ENCODE measurements at regions not wholly inside any gene's neighbourhood (a gene's known extent, or its start where the extent isn't known, plus 50 kb on each side); places are given as distances from the start of the nearest gene placed in this dataset.

DNA sequence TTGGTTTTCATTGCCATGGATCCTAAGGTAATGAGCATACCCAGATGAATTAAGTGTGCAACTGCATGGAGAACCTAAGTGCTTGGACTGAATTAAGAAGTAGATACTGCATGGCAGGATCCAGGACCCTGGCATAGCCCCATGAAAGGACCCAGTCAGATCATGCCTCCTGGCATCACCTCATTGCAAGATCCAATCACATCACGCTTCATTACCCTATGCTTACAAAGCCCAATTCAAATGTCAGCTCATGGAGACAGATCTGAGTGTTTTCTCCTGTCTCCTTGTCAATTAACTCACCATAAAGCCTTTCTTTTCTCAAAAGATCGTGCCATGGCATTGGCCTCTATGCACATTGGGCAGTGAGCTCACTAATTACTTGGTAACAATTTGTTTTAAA, 519.8 kb upstream of the ZNF804A start:
- Histone ChIP-seq H3K36me3 (ENCODE audit: control insufficient read depth in 3 of 3, insufficient read depth in 3 of 3, low read length in 3 of 3) (no peaks in the 10 kb centered on the region), H3K27me3 (ENCODE audit: control insufficient read depth in 3 of 3, insufficient read depth in 3 of 3, low read length in 3 of 3) (no peaks in the 10 kb centered on the region), H3K27ac (ENCODE audit: low read depth, low read length) (no peak overlapping the region), H3K4me3 (ENCODE audit: low read length in 3 of 3) (no peak overlapping the region), H3K9ac (ENCODE audit: low read depth in 1 of 3, low read length in 3 of 3) (no peak overlapping the region), H3K4me1 (ENCODE audit: control insufficient read depth in 3 of 3, insufficient read depth in 3 of 3, low read length in 3 of 3) (no peaks in the 10 kb centered on the region), H3K9me3 (ENCODE audit: control insufficient read depth in 3 of 3, low read length in 3 of 3) (no peaks in the 10 kb centered on the region)

DNA sequence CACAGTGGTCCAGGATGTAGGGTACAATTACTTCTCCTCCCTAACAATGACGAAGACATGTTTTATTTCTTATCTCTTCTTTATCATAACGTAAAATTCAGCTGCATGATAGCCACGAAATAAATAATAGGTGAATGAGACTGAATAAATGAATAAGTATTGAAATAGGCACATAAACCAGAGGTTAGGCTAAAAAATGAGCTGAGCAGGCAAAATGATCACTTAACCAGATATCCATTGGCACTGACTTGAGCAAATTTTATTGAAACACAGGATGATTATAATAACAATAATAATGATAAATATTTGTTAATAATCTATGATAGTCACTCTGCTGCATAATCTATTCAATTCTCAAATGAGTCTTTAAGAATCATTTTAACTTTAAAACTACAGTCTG, 506.9 kb upstream of the ZNF804A start:
- peaks cover 0 to 1% (median 0%) of the 10 kb centered on the region in 3 donors for H3K9me3 ChIP-seq (ENCODE audit: control insufficient read depth in 3 of 3, low read length in 3 of 3)
- no peaks in the 10 kb centered on the region for H3K36me3 ChIP-seq (ENCODE audit: control insufficient read depth in 3 of 3, insufficient read depth in 3 of 3, low read length in 3 of 3)
- H3K27me3 ChIP-seq (ENCODE audit: control insufficient read depth in 3 of 3, insufficient read depth in 3 of 3, low read length in 3 of 3): no peaks in the 10 kb centered on the region
- no peak overlapping the region for H3K9ac ChIP-seq (ENCODE audit: low read depth in 1 of 3, low read length in 3 of 3)
- H3K27ac ChIP-seq (ENCODE audit: low read depth, low read length): no peak overlapping the region
- no peak overlapping the region for H3K4me3 ChIP-seq (ENCODE audit: low read length in 3 of 3)
- no peaks in the 10 kb centered on the region for H3K4me1 ChIP-seq (ENCODE audit: control insufficient read depth in 3 of 3, insufficient read depth in 3 of 3, low read length in 3 of 3)

DNA sequence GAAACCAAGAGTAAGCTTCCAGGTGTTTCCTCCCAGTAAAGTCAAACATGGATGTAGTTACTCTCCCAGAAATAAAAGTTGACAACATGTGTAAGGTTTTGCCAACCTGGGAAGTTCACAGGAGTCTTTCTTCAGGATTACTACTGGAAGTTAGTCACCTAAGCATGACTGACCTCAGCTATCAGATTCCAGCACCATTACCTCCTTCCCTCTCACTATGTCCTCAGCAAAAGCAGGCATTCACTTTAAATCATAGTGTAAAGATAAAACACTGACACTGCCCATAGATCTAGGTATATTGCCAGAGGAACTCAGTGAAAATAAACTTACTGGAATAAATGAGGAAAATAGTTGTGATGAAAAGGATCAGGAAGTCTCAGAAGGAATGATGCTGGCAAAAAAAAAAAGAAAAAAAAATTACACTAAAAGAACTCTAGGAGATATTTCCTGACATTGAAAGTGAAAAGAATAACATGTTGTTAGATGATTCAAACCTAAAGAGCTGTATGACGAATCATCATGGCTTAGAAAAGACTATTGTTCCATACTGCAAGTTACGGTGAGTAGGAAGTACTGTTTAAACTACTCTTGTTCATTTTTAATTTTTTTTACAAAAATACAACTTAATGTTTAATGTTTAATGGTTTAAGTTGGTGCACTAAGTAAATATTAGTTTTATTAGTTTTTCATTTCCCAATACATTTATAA, 484.5 kb upstream of the ZNF804A start:
- H3K4me1 ChIP-seq (ENCODE audit: control insufficient read depth in 3 of 3, insufficient read depth in 3 of 3, low read length in 3 of 3): no peaks in the 10 kb centered on the region
- no peak overlapping the region for H3K9ac ChIP-seq (ENCODE audit: low read depth in 1 of 3, low read length in 3 of 3)
- no peaks in the 10 kb centered on the region for H3K9me3 ChIP-seq (ENCODE audit: control insufficient read depth in 3 of 3, low read length in 3 of 3)
- no peaks in the 10 kb centered on the region for H3K36me3 ChIP-seq (ENCODE audit: control insufficient read depth in 3 of 3, insufficient read depth in 3 of 3, low read length in 3 of 3)
- H3K27ac ChIP-seq (ENCODE audit: low read depth, low read length): no peak overlapping the region
- no peak overlapping the region for H3K4me3 ChIP-seq (ENCODE audit: low read length in 3 of 3)
- no peaks in the 10 kb centered on the region for H3K27me3 ChIP-seq (ENCODE audit: control insufficient read depth in 3 of 3, insufficient read depth in 3 of 3, low read length in 3 of 3)

DNA sequence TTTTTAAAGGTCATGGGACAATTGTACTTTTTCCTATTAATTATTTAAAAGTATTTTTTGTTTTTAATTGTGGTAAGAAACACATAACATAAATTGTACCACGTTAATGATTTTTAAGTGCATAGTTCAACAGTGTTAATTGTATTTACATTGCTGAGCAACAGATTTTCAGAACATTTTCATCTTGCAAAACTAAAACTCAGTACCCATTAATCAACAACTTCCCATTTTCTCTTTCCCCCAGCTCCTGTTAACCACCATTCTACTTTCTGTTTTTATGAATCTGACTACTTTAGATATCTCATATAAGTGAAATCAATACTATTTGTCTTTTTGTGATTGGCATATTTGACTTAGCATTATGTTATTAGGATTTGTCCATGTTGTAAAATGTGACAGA, 483.9 kb upstream of the ZNF804A start:
- Histone ChIP-seq H3K27ac (ENCODE audit: low read depth, low read length) (no peak overlapping the region), H3K9me3 (ENCODE audit: control insufficient read depth in 3 of 3, low read length in 3 of 3) (no peaks in the 10 kb centered on the region), H3K4me3 (ENCODE audit: low read length in 3 of 3) (no peak overlapping the region), H3K27me3 (ENCODE audit: control insufficient read depth in 3 of 3, insufficient read depth in 3 of 3, low read length in 3 of 3) (no peaks in the 10 kb centered on the region), H3K36me3 (ENCODE audit: control insufficient read depth in 3 of 3, insufficient read depth in 3 of 3, low read length in 3 of 3) (no peaks in the 10 kb centered on the region), H3K9ac (ENCODE audit: low read depth in 1 of 3, low read length in 3 of 3) (no peak overlapping the region), H3K4me1 (ENCODE audit: control insufficient read depth in 3 of 3, insufficient read depth in 3 of 3, low read length in 3 of 3) (no peaks in the 10 kb centered on the region)

DNA sequence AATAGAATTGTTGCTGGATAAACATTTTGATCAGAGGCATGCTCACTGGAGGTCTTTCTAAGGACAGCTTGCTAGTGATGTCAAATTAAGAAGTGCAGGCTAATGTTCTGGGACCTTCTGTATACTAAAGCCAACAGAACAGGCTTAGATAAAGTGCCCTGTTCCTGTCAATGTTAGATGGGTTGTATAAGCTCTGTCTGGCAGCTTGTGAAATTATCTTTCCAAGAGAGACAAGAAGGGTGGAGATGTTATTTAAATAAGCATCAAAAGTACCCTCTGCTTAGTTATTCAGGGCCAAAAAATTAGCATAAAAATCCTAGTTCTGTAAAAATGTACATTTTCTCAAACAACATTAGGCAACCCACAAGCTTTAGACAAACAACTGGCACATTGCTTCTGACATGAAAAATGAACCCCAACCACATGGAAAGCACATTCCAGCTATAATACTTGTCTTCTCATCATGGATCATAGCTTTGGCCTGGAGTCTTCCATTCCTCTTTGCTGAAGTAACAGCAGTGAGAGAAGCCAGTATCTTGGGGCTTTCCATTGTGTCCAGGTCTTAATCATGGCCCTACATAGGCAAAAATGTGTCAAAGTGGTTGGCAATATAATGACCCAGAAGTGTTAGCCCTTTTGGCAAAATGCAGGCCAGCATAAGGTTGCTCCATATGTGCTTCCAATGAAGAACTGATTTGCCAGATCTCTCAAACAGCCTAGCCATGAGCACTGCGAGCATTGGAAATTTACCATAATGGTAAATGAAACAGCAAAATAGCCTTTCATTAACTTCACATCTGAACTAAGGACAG, 478.1 kb upstream of the ZNF804A start:
- Histone ChIP-seq H3K4me1 (ENCODE audit: control insufficient read depth in 3 of 3, insufficient read depth in 3 of 3, low read length in 3 of 3) (no peaks in the 10 kb centered on the region), H3K27ac (ENCODE audit: low read depth, low read length) (no peak overlapping the region), H3K27me3 (ENCODE audit: control insufficient read depth in 3 of 3, insufficient read depth in 3 of 3, low read length in 3 of 3) (no peaks in the 10 kb centered on the region), H3K36me3 (ENCODE audit: control insufficient read depth in 3 of 3, insufficient read depth in 3 of 3, low read length in 3 of 3) (no peaks in the 10 kb centered on the region), H3K4me3 (ENCODE audit: low read length in 3 of 3) (no peak overlapping the region), H3K9ac (ENCODE audit: low read depth in 1 of 3, low read length in 3 of 3) (no peak overlapping the region), H3K9me3 (ENCODE audit: control insufficient read depth in 3 of 3, low read length in 3 of 3) (no peaks in the 10 kb centered on the region)

DNA sequence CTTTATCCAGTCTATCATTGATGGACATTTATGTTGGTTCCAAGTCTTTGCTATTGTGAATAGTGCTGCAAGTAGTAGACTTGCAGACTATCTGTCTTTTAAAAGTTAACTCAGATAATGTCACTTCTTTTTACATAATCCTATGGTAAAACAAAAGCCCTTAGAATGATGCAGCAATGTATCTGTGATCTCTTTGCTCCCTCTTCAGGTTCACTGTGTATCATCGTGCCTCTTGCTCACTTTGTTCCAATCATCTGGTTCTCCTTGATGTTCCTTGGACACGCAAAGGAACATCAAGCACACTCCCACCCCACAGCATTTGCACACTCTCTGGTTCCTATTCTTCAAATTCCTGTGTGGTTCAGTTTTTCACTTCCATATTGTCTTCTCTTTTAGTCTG, 472.5 kb upstream of the ZNF804A start:
- H3K9me3 ChIP-seq (ENCODE audit: control insufficient read depth in 3 of 3, low read length in 3 of 3): no peaks in the 10 kb centered on the region
- no peak overlapping the region for H3K9ac ChIP-seq (ENCODE audit: low read depth in 1 of 3, low read length in 3 of 3)
- H3K27ac ChIP-seq (ENCODE audit: low read depth, low read length): no peak overlapping the region
- H3K4me3 ChIP-seq (ENCODE audit: low read length in 3 of 3): no peak overlapping the region
- no peaks in the 10 kb centered on the region for H3K4me1 ChIP-seq (ENCODE audit: control insufficient read depth in 3 of 3, insufficient read depth in 3 of 3, low read length in 3 of 3)
- no peaks in the 10 kb centered on the region for H3K36me3 ChIP-seq (ENCODE audit: control insufficient read depth in 3 of 3, insufficient read depth in 3 of 3, low read length in 3 of 3)
- no peaks in the 10 kb centered on the region for H3K27me3 ChIP-seq (ENCODE audit: control insufficient read depth in 3 of 3, insufficient read depth in 3 of 3, low read length in 3 of 3)

DNA sequence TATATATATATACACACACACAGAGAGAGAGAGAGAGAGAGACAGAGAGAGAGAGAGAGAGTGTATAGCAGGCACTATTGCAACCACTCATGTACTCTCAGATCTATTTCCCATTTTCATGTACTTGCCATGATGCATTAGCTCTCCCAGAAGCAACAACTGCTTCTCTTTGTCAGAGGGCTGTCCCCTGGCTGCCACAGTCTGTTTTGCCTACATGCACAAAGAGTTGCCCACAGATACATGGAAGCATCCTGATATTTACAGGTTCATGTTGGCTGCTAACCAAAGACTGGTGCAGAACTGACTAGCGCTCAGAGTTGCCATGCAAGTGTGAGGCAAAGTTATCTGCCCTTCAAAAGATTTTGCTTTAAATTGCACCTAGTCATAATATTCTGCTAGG, 469.3 kb upstream of the ZNF804A start:
- Histone ChIP-seq H3K9me3 (ENCODE audit: control insufficient read depth in 3 of 3, low read length in 3 of 3) (no peaks in the 10 kb centered on the region), H3K27me3 (ENCODE audit: control insufficient read depth in 3 of 3, insufficient read depth in 3 of 3, low read length in 3 of 3) (no peaks in the 10 kb centered on the region), H3K36me3 (ENCODE audit: control insufficient read depth in 3 of 3, insufficient read depth in 3 of 3, low read length in 3 of 3) (no peaks in the 10 kb centered on the region), H3K27ac (ENCODE audit: low read depth, low read length) (no peak overlapping the region), H3K9ac (ENCODE audit: low read depth in 1 of 3, low read length in 3 of 3) (no peak overlapping the region), H3K4me1 (ENCODE audit: control insufficient read depth in 3 of 3, insufficient read depth in 3 of 3, low read length in 3 of 3) (no peaks in the 10 kb centered on the region), H3K4me3 (ENCODE audit: low read length in 3 of 3) (no peak overlapping the region)

DNA sequence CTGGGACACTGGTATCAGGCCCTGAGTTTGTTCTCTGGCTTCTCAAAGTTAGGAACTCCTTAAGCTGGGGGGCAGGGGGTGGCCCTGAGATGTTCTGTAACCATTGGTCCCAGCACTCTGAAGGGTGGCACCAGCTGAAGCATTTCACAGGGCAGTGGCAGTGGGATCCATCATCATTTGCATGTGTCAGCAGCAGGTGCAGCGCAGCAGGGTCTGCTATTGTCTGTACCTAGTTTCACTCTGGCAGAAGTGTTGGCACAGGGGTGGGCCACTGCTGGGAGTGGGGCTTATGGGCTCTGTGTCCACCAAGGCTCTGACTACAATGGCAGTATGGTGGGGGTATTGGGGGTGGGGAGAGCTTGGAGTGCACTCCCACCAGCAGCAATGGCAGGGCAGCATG, 460.4 kb upstream of the ZNF804A start:
- Histone ChIP-seq H3K27me3 (ENCODE audit: control insufficient read depth in 3 of 3, insufficient read depth in 3 of 3, low read length in 3 of 3) (no peaks in the 10 kb centered on the region), H3K9ac (ENCODE audit: low read depth in 1 of 3, low read length in 3 of 3) (no peak overlapping the region), H3K4me1 (ENCODE audit: control insufficient read depth in 3 of 3, insufficient read depth in 3 of 3, low read length in 3 of 3) (no peaks in the 10 kb centered on the region), H3K27ac (ENCODE audit: low read depth, low read length) (no peak overlapping the region), H3K9me3 (ENCODE audit: control insufficient read depth in 3 of 3, low read length in 3 of 3) (peaks cover 0 to 6% (median 0%) of the 10 kb centered on the region in 3 donors), H3K4me3 (ENCODE audit: low read length in 3 of 3) (no peak overlapping the region), H3K36me3 (ENCODE audit: control insufficient read depth in 3 of 3, insufficient read depth in 3 of 3, low read length in 3 of 3) (no peaks in the 10 kb centered on the region)

DNA sequence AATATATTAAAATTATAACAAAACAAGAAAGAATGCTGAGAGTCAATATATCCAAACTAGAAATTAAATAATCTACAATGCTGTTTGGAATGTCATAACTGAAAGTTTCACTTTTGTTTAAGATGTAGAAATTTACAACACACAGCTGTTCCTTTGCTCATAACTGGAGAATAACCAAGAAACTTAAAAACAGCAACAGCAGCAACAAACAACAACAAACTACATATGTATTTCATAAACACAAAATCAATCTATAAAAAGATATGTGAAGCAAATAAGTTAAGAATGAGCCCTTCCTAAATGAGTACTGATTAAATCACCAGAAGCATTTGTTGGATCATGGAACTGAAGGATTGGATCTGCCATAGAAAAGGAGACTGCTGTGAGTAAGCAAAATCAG, 456.5 kb upstream of the ZNF804A start:
- no peak overlapping the region for H3K9ac ChIP-seq (ENCODE audit: low read depth in 1 of 3, low read length in 3 of 3)
- H3K4me1 ChIP-seq (ENCODE audit: control insufficient read depth in 3 of 3, insufficient read depth in 3 of 3, low read length in 3 of 3): no peaks in the 10 kb centered on the region
- H3K9me3 ChIP-seq (ENCODE audit: control insufficient read depth in 3 of 3, low read length in 3 of 3): no peaks in the 10 kb centered on the region
- no peaks in the 10 kb centered on the region for H3K27me3 ChIP-seq (ENCODE audit: control insufficient read depth in 3 of 3, insufficient read depth in 3 of 3, low read length in 3 of 3)
- H3K27ac ChIP-seq (ENCODE audit: low read depth, low read length): no peak overlapping the region
- no peaks in the 10 kb centered on the region for H3K36me3 ChIP-seq (ENCODE audit: control insufficient read depth in 3 of 3, insufficient read depth in 3 of 3, low read length in 3 of 3)
- no peak overlapping the region for H3K4me3 ChIP-seq (ENCODE audit: low read length in 3 of 3)

DNA sequence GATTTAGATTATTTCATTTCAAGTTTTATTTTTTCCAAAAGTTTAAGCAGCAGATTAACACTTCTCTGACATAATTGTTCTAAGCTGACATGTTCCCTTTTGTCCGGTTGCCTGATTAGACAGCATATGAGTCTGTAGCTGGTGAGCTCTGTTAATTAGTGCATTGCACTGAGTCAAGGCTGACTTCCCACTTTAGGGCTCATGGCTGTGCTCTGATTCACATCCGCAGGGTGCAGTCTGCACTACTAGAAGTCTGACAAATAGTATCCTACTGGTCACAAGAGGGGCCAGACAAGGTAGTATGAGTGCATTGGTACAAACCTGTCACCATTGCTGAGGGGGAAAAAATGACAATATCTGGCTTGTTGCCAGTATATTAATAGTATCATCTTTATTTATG, 443.9 kb upstream of the ZNF804A start:
- Histone ChIP-seq H3K9ac (ENCODE audit: low read depth in 1 of 3, low read length in 3 of 3) (no peak overlapping the region), H3K4me3 (ENCODE audit: low read length in 3 of 3) (no peak overlapping the region), H3K36me3 (ENCODE audit: control insufficient read depth in 3 of 3, insufficient read depth in 3 of 3, low read length in 3 of 3) (no peaks in the 10 kb centered on the region), H3K27me3 (ENCODE audit: control insufficient read depth in 3 of 3, insufficient read depth in 3 of 3, low read length in 3 of 3) (no peaks in the 10 kb centered on the region), H3K9me3 (ENCODE audit: control insufficient read depth in 3 of 3, low read length in 3 of 3) (peaks cover 0 to 2% (median 0%) of the 10 kb centered on the region in 3 donors), H3K4me1 (ENCODE audit: control insufficient read depth in 3 of 3, insufficient read depth in 3 of 3, low read length in 3 of 3) (no peaks in the 10 kb centered on the region), H3K27ac (ENCODE audit: low read depth, low read length) (no peak overlapping the region)
